Neural cell (in vitro differentiated cells): ENCODE measurements at regions not wholly inside any gene's neighbourhood (a gene's known extent, or its start where the extent isn't known, plus 50 kb on each side); places are given as distances from the start of the nearest gene placed in this dataset.

Experiments used
- CTCF ChIP-seq: fragments of 450-650 bp; IDR thresholded peaks from 2 replicates; pipeline ENCODE4 v1.5.1; 2014; ENCODE audit warnings: antibody characterized with exemption, mild to moderate bottlenecking, moderate library complexity; ENCODE audit not compliant: poor library complexity, severe bottlenecking
- EP300 ChIP-seq: fragments of 450-650 bp; conservative IDR thresholded peaks from 2 replicates; pipeline ENCODE4 v1.6.1; 2014; ENCODE audit warnings: antibody characterized with exemption, mild to moderate bottlenecking, moderate library complexity; ENCODE audit not compliant: poor library complexity, severe bottlenecking
- EZH2 ChIP-seq: fragments of 200-600, 300-800 bp; shearing (Covaris generic), sonication (generic); IDR thresholded peaks from 2 replicates; pipeline ENCODE4 v1.6.1; 2014; ENCODE audit warnings: antibody characterized with exemption, low read length, borderline replicate concordance, mild to moderate bottlenecking; ENCODE audit not compliant: insufficient read depth, poor library complexity, severe bottlenecking
- MXI1 ChIP-seq: fragments of 450-650 bp; conservative IDR thresholded peaks from 2 replicates; pipeline ENCODE4 v1.6.1; 2014; ENCODE audit warnings: antibody characterized with exemption, mild to moderate bottlenecking; ENCODE audit not compliant: poor library complexity, severe bottlenecking
- POLR2AphosphoS5 ChIP-seq: IDR thresholded peaks from 2 replicates; pipeline ENCODE4 v1.6.1; 2012
- RAD21 ChIP-seq: fragments of 450-650 bp; conservative IDR thresholded peaks from 2 replicates; pipeline ENCODE4 v1.6.1; 2014; ENCODE audit warnings: antibody characterized with exemption, mild to moderate bottlenecking, moderate library complexity
- REST ChIP-seq: IDR thresholded peaks from 2 replicates; pipeline ENCODE4 v1.6.1; 2012; ENCODE audit warnings: borderline replicate concordance

GRCh38 chr9:83142389-83142788, 79.4 kb upstream of the RASEF start:
- TF ChIP-seq MXI1 (no peak), CTCF (no peak), RAD21 (no peak), EP300 (no peak), EZH2 (no peak), REST (no peak), POLR2AphosphoS5 (no peak)
